K562 (cell line): ENCODE measurements at regions not wholly inside any gene's neighbourhood (a gene's known extent, or its start where the extent isn't known, plus 50 kb on each side); places are given as distances from the start of the nearest gene placed in this dataset.

ENCODE experiments used
- CREM ChIP-seq: IDR thresholded peaks from 2 replicates; pipeline ENCODE4 v1.6.1; 2014; ENCODE audit warnings: antibody characterized with exemption, low read depth
- CTBP1 ChIP-seq: fragments of 450-650 bp; IDR thresholded peaks from 2 replicates; pipeline ENCODE4 v1.6.1; 2016; ENCODE audit warnings: borderline replicate concordance
- FOXP4 ChIP-seq: sonication (generic); formaldehyde crosslinking; IDR thresholded peaks from 2 replicates; pipeline ENCODE4 v1.8.0; 2022; ENCODE audit warnings: mild to moderate bottlenecking, missing genetic modification reagents, borderline replicate concordance
- GATA2 ChIP-seq: sonication (generic); formaldehyde crosslinking; IDR thresholded peaks from 2 replicates; pipeline ENCODE4 v1.4.0; 2020; ENCODE audit warnings: mild to moderate bottlenecking, missing genetic modification reagents
- HCFC1 ChIP-seq: IDR thresholded peaks from 2 replicates; pipeline ENCODE4 v1.6.1; 2012; ENCODE audit warnings: low read depth, low read length, improper control_type of control experiment
- ILF3 ChIP-seq: fragments of 450-650 bp; IDR thresholded peaks from 2 replicates; pipeline ENCODE4 v1.6.1; 2018; ENCODE audit warnings: antibody characterized with exemption, mild to moderate bottlenecking, moderate library complexity, borderline replicate concordance
- MCM5 ChIP-seq: fragments of 450-650 bp; IDR thresholded peaks from 2 replicates; pipeline ENCODE4 v1.6.1; 2016; ENCODE audit warnings: low read depth
- MXI1 ChIP-seq: IDR thresholded peaks from 2 replicates; pipeline ENCODE4 v1.6.1; 2011; ENCODE audit warnings: low read depth, mild to moderate bottlenecking, improper control_type of control experiment, low read length
- NRF1 ChIP-seq, 2 experiments: fragments of 450-650 bp; IDR thresholded peaks in 1 of 2; conservative IDR thresholded peaks in 1 of 2; 2 replicates each; pipeline ENCODE4 v1.6.1; 2014; ENCODE audit warnings: mild to moderate bottlenecking in 2 of 2
- POLR2G ChIP-seq: fragments of 200-400 bp; formaldehyde crosslinking; IDR thresholded peaks from 2 replicates; pipeline ENCODE4 v1.6.1; 2017; ENCODE audit warnings: low read depth, mild to moderate bottlenecking, antibody characterized with exemption, low read length, moderate library complexity
- TSC22D4 ChIP-seq: fragments of 450-650 bp; IDR thresholded peaks from 2 replicates; pipeline ENCODE4 v1.6.1; 2016; ENCODE audit warnings: missing genetic modification characterization, missing biosample characterization, control low read depth
- XRCC4 ChIP-seq: IDR thresholded peaks from one replicate; pipeline ENCODE4 v1.6.1; 2011; ENCODE audit not compliant: insufficient read depth, insufficient read length; ENCODE audit errors: extremely low read depth
- YY1 ChIP-seq, 3 experiments: IDR thresholded peaks; 2 replicates each; pipeline ENCODE4 v1.6.1; 2011; ENCODE audit warnings: low read length in 2 of 3, mild to moderate bottlenecking in 2 of 3, moderate library complexity in 2 of 3, borderline replicate concordance in 1 of 3, control low read depth in 1 of 3, low read depth in 1 of 3; ENCODE audit not compliant: insufficient read depth in 3 of 3, insufficient replicate concordance in 2 of 3, control insufficient read depth in 1 of 3, insufficient read length in 1 of 3; ENCODE audit errors: extremely low read depth in 1 of 3
- ZBED1 ChIP-seq: IDR thresholded peaks from 2 replicates; pipeline ENCODE4 v1.6.1; 2014
- ZBTB12 ChIP-seq: fragments of 250-450 bp; sonication (Bioruptor Pico); IDR thresholded peaks from 2 replicates; pipeline ENCODE4 v1.4.0; 2020
- ZMIZ1 ChIP-seq, 2 experiments: fragments of 150-350 bp in 1 of 2; IDR thresholded peaks; 2 replicates each; pipeline ENCODE4 v1.6.1; 2012 to 2016; ENCODE audit warnings: low read depth in 2 of 2, low read length in 2 of 2, mild to moderate bottlenecking in 1 of 2, moderate library complexity in 1 of 2
- TF ChIP-seq, protein P1 (sequence below): fragments of 450-650 bp; formaldehyde crosslinking; IDR thresholded peaks from 2 replicates; pipeline ENCODE4 v1.4.0; 2020; ENCODE audit warnings: mild to moderate bottlenecking, moderate library complexity

GRCh38 chr6:148144917-148145521, 197.6 kb upstream of the SASH1 start (continued):
- TF ChIP-seq, protein P1, sequence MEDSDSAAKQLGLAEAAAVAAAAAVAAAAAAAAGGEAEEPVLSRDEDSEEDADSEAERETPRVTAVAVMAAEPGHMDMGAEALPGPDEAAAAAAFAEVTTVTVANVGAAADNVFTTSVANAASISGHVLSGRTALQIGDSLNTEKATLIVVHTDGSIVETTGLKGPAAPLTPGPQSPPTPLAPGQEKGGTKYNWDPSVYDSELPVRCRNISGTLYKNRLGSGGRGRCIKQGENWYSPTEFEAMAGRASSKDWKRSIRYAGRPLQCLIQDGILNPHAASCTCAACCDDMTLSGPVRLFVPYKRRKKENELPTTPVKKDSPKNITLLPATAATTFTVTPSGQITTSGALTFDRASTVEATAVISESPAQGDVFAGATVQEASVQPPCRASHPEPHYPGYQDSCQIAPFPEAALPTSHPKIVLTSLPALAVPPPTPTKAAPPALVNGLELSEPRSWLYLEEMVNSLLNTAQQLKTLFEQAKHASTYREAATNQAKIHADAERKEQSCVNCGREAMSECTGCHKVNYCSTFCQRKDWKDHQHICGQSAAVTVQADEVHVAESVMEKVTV (CRISPR knock-in tag) = peak; percentile 48; the same call in 1 of the 2 replicates
- TF ChIP-seq CTBP1 = no peak
- no peak for TF ChIP-seq MCM5
- peak; percentile 69 for TF ChIP-seq ZBTB12 (CRISPR knock-in tag)
- no peak for TF ChIP-seq MXI1
- no peak for TF ChIP-seq XRCC4
- peak; percentile 96 for TF ChIP-seq CREM
- TF ChIP-seq ZBED1 = no peak
- TF ChIP-seq HCFC1 = peak; percentile 41; the same call in 1 of the 2 replicates
- no peak for TF ChIP-seq ZMIZ1 (IDR thresholded peaks at IDR 0.05; ENCODE audit: low read depth in 2 of 2, low read length in 2 of 2)
- TF ChIP-seq ILF3 = no peak
- no peak for TF ChIP-seq GATA2 (CRISPR knock-in tag)
- no peak for TF ChIP-seq FOXP4
- TF ChIP-seq TSC22D4 = no peak
- no peak for TF ChIP-seq POLR2G
- TF ChIP-seq NRF1 (conservative IDR thresholded peaks at IDR 0.05 in 1 of 2, IDR thresholded peaks at IDR 0.05 in 1 of 2) = no peak
- peak in 1 of 3 experiments; percentile 25 for TF ChIP-seq YY1 (IDR thresholded peaks at IDR 0.05; ENCODE audit: borderline replicate concordance in 1 of 3, control insufficient read depth in 1 of 3, extremely low read depth in 1 of 3, insufficient read depth in 3 of 3, insufficient read length in 1 of 3, insufficient replicate concordance in 2 of 3, low read depth in 1 of 3, low read length in 2 of 3)
